GM12878 (cell line): ENCODE measurements at regions not wholly inside any gene's neighbourhood (a gene's known extent, or its start where the extent isn't known, plus 50 kb on each side); places are given as distances from the start of the nearest gene placed in this dataset.

Experiments
- ATAC-seq: fragments of 200-7000 bp; cut with Tn5 transposase; 3 replicates; pipeline ENCODE4 v1.9.1; 2020; ENCODE audit warnings: mild to moderate bottlenecking, moderate library complexity
- BruUV-seq: library from RNA; stranded (reverse); fragments of 400-500 nt; replicated peaks from 2 replicates; lab custom pipeline; 2021; lab: Mats Ljungman, UMichigan
- CTCF ChIA-PET: fragments of 300-600 bp; sonication (Branson Sonifier 250); formaldehyde crosslinking; extraction: SDS; loops from one replicate; lab custom pipeline; 2021; ENCODE audit warnings: inconsistent platforms; lab: Yijun Ruan, JAX
- POLR2A ChIA-PET: fragments of 350-600 bp; formaldehyde crosslinking; extraction: SDS; loops from one replicate; lab custom pipeline; 2021; ENCODE audit warnings: inconsistent platforms; lab: Charles Lee
- RAD21 ChIA-PET: fragments of 300-600 bp; sonication (Branson Sonifier 250); formaldehyde crosslinking; loops from one replicate; lab custom pipeline; 2023; ENCODE audit warnings: antibody characterized with exemption; ENCODE audit not compliant: unreplicated experiment; lab: Charles Lee
- SMC1A ChIA-PET: fragments of 300-600 bp; sonication (Branson Sonifier 250); formaldehyde crosslinking; loops from one replicate; lab custom pipeline; 2023; ENCODE audit not compliant: unreplicated experiment, uncharacterized antibody; lab: Charles Lee
- DNase-seq: peaks from one replicate; pipeline ENCODE4 v3.0.0-alpha.2; 2011; ENCODE audit warnings: low read depth, low spot score
- FAIRE-seq: peaks from 3 replicates; lab custom pipeline; 2011; peaks lifted over from hg19 to GRCh38; lab: Jason Lieb, UNC
- H2AFZ ChIP-seq: 2 replicates; pipeline ENCODE4 v1.6.0; 2011; ENCODE audit warnings: low read depth, low read length, control low read depth; ENCODE audit not compliant: control insufficient read depth
- H3K27ac ChIP-seq: 2 replicates; pipeline ENCODE4 v1.5.1; 2011; ENCODE audit warnings: control low read depth; ENCODE audit not compliant: control insufficient read depth, insufficient read depth
- H3K27me3 ChIP-seq, 2 experiments: replicated peaks in 1 of 2; 2 replicates each; pipeline versions ENCODE4 v1.6.0 to v1.6.1; 2011; ENCODE audit warnings: low read length in 1 of 2; ENCODE audit not compliant: control insufficient read depth in 2 of 2, insufficient read depth in 2 of 2
- H3K36me3 ChIP-seq, 2 experiments: 2 replicates each; pipeline ENCODE4 v1.5.1; 2011; ENCODE audit warnings: low read length in 1 of 2; ENCODE audit not compliant: control insufficient read depth in 2 of 2, insufficient read depth in 2 of 2
- H3K4me1 ChIP-seq: 2 replicates; pipeline ENCODE4 v1.6.1; 2011; ENCODE audit warnings: mild to moderate bottlenecking, low read length, moderate library complexity, mixed read lengths; ENCODE audit not compliant: control insufficient read depth, insufficient read depth
- H3K4me2 ChIP-seq: 2 replicates; pipeline ENCODE4 v1.6.0; 2011; ENCODE audit warnings: control low read depth; ENCODE audit not compliant: control insufficient read depth, insufficient read depth
- H3K4me3 ChIP-seq: fragments of 200-600 bp; sonication (generic); 2 replicates; pipeline ENCODE4 v1.5.1; 2016
- H3K79me2 ChIP-seq: 2 replicates; pipeline ENCODE4 v1.6.0; 2011; ENCODE audit warnings: low read length; ENCODE audit not compliant: control insufficient read depth, insufficient read depth
- H3K9ac ChIP-seq: 2 replicates; pipeline ENCODE4 v1.8.0; 2011; ENCODE audit warnings: low read length, control low read depth, mixed read lengths; ENCODE audit not compliant: control insufficient read depth, insufficient read depth
- H3K9me3 ChIP-seq: replicated peaks from 3 replicates; pipeline ENCODE4 v1.5.1; 2011; ENCODE audit warnings: mild to moderate bottlenecking, low read length; ENCODE audit not compliant: control insufficient read depth, insufficient read depth
- H4K20me1 ChIP-seq: 2 replicates; pipeline ENCODE4 v1.6.0; 2011; ENCODE audit not compliant: control insufficient read depth, insufficient read depth
- CBX5 ChIP-seq: sonication (generic); IDR thresholded peaks from 2 replicates; pipeline ENCODE4 v1.6.1; 2016; ENCODE audit warnings: low read depth, moderate library complexity, mild to moderate bottlenecking, inconsistent platforms
- EP300 ChIP-seq, 2 experiments: fragments of 150-350 bp in 1 of 2; IDR thresholded peaks; 2 replicates each; pipeline ENCODE4 v1.6.1; 2011 to 2012; ENCODE audit warnings: low read depth in 2 of 2, low read length in 2 of 2, borderline replicate concordance in 1 of 2, improper control_type of control experiment in 1 of 2, inconsistent platforms in 1 of 2; ENCODE audit not compliant: control insufficient read depth in 1 of 2
- MEF2B ChIP-seq: fragments of 450-650 bp; IDR thresholded peaks from 2 replicates; pipeline ENCODE4 v1.6.1; 2018; ENCODE audit warnings: mild to moderate bottlenecking, moderate library complexity; ENCODE audit not compliant: partially characterized antibody, poor library complexity, severe bottlenecking
- MXI1 ChIP-seq: fragments of 150-350 bp; IDR thresholded peaks from 2 replicates; pipeline ENCODE4 v1.6.1; 2011; ENCODE audit warnings: low read depth, mild to moderate bottlenecking, inconsistent platforms, low read length, improper control_type of control experiment
- RCOR1 ChIP-seq: conservative IDR thresholded peaks from 2 replicates; pipeline ENCODE4 v1.6.1; 2012; ENCODE audit warnings: low read depth, low read length, improper control_type of control experiment
- RFX5 ChIP-seq: IDR thresholded peaks from 2 replicates; pipeline ENCODE4 v1.6.1; 2011; ENCODE audit warnings: low read depth, low read length, improper control_type of control experiment
- WGBS: methylation state at CpG from one replicate; pipeline ENCODE4 v1.1.6; 2016; ENCODE audit warnings: low lambda C conversion rate; ENCODE audit not compliant: insufficient replicate concordance, insufficient coverage; ENCODE audit errors: missing lambda C conversion rate; 5-methylcytosine and 5-hydroxymethylcytosine counted together
- in situ Hi-C: fragments of 300-500 bp; cut with MboI; formaldehyde crosslinking; loops from 9 replicates; pipeline ENCODE4 v1.14.3; 2018; ENCODE audit warnings: mixed read lengths
- intact Hi-C: fragments of 100-400 bp; cut with micrococcal nuclease; formaldehyde crosslinking; loops from one replicate; pipeline ENCODE4 v1.14.2; 2022; ENCODE audit not compliant: unreplicated experiment
- TF ChIP-seq, protein P1 (sequence below): fragments of 450-650 bp; IDR thresholded peaks from 2 replicates; pipeline ENCODE4 v1.6.1; 2018; ENCODE audit warnings: mild to moderate bottlenecking, low read depth, moderate library complexity; ENCODE audit not compliant: partially characterized antibody
- TF ChIP-seq, protein P2 (sequence below): fragments of 450-650 bp; IDR thresholded peaks from 2 replicates; pipeline ENCODE4 v1.6.1; 2017; ENCODE audit warnings: mild to moderate bottlenecking
- TF ChIP-seq, protein P3 (sequence below): fragments of 450-650 bp; IDR thresholded peaks from 2 replicates; pipeline ENCODE4 v1.6.1; 2016; ENCODE audit warnings: mild to moderate bottlenecking

DNA sequence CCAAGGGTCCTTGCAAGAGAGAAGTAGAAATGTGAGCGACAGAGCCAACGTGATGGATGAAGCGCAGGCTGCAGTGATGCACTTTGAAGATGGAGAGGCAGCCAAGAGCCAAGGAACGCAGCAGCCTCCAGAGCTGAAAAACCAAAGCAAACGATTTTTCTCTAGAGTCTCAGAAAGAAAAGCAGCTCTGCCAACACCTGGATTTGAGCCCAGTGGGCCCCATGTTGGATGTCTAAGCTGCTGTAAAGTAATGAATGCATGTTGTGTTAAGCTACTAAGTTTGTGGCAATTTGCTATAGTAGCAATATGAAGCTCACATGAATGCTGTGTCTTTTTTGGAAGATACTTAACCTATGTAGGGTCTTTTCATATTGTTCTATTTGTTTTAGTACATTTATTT, 894.3 kb downstream of the EFNB2 start:
- intact Hi-C loops: no loop called here
- CTCF ChIA-PET: no interaction called here

More for the DNA sequence above, 894.3 kb downstream of the EFNB2 start:
- Histone ChIP-seq H3K79me2 (no peaks in the 10 kb centered on the region), H3K4me2 (no peak overlapping the region), H4K20me1 (no peaks in the 10 kb centered on the region), H3K9ac (no peak overlapping the region), H3K27ac (no peak overlapping the region), H3K9me3 (no peaks in the 10 kb centered on the region), H3K4me1 (no peaks in the 10 kb centered on the region), H3K27me3 (no peaks in the 10 kb centered on the region), H2AFZ (no peak overlapping the region), H3K36me3 (no peaks in the 10 kb centered on the region), H3K4me3 (no peak overlapping the region)
- ChIA-PET SMC1A (no interaction called here), POLR2A (no interaction called here), RAD21 (no interaction called here)
- DNase-seq (no peak), FAIRE-seq (no peak), ATAC-seq (no peak)
- 59% methylated on average over 5 of the region's 5 CpGs for WGBS
- TF ChIP-seq EP300 (IDR thresholded peaks at IDR 0.05; ENCODE audit: borderline replicate concordance in 1 of 2, control insufficient read depth in 1 of 2, low read depth in 2 of 2, low read length in 2 of 2): no peak
- no peak for TF ChIP-seq MEF2B
- TF ChIP-seq CBX5: no peak
- no peak for TF ChIP-seq RFX5
- TF ChIP-seq MXI1: no peak
- TF ChIP-seq, protein P1, sequence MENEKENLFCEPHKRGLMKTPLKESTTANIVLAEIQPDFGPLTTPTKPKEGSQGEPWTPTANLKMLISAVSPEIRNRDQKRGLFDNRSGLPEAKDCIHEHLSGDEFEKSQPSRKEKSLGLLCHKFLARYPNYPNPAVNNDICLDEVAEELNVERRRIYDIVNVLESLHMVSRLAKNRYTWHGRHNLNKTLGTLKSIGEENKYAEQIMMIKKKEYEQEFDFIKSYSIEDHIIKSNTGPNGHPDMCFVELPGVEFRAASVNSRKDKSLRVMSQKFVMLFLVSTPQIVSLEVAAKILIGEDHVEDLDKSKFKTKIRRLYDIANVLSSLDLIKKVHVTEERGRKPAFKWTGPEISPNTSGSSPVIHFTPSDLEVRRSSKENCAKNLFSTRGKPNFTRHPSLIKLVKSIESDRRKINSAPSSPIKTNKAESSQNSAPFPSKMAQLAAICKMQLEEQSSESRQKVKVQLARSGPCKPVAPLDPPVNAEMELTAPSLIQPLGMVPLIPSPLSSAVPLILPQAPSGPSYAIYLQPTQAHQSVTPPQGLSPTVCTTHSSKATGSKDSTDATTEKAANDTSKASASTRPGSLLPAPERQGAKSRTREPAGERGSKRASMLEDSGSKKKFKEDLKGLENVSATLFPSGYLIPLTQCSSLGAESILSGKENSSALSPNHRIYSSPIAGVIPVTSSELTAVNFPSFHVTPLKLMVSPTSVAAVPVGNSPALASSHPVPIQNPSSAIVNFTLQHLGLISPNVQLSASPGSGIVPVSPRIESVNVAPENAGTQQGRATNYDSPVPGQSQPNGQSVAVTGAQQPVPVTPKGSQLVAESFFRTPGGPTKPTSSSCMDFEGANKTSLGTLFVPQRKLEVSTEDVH: no peak
- TF ChIP-seq, protein P2, sequence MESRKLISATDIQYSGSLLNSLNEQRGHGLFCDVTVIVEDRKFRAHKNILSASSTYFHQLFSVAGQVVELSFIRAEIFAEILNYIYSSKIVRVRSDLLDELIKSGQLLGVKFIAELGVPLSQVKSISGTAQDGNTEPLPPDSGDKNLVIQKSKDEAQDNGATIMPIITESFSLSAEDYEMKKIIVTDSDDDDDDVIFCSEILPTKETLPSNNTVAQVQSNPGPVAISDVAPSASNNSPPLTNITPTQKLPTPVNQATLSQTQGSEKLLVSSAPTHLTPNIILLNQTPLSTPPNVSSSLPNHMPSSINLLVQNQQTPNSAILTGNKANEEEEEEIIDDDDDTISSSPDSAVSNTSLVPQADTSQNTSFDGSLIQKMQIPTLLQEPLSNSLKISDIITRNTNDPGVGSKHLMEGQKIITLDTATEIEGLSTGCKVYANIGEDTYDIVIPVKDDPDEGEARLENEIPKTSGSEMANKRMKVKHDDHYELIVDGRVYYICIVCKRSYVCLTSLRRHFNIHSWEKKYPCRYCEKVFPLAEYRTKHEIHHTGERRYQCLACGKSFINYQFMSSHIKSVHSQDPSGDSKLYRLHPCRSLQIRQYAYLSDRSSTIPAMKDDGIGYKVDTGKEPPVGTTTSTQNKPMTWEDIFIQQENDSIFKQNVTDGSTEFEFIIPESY: no peak
- TF ChIP-seq, protein P3, sequence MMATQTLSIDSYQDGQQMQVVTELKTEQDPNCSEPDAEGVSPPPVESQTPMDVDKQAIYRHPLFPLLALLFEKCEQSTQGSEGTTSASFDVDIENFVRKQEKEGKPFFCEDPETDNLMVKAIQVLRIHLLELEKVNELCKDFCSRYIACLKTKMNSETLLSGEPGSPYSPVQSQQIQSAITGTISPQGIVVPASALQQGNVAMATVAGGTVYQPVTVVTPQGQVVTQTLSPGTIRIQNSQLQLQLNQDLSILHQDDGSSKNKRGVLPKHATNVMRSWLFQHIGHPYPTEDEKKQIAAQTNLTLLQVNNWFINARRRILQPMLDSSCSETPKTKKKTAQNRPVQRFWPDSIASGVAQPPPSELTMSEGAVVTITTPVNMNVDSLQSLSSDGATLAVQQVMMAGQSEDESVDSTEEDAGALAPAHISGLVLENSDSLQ: no peak
- TF ChIP-seq RCOR1: no peak
- in situ Hi-C loops: no loop called here
- BruUV-seq: no TSS peak
